Nephron (organoid): ENCODE measurements at regions not wholly inside any gene's neighbourhood (a gene's known extent, or its start where the extent isn't known, plus 50 kb on each side); places are given as distances from the start of the nearest gene placed in this dataset.

Experiments
- H3K27ac Mint-ChIP-seq, 3 experiments: 2 replicates each; pipeline ENCODE4 v1.8.0; 2020; ENCODE audit warnings: mixed read lengths in 3 of 3, mild to moderate bottlenecking in 2 of 3, moderate library complexity in 1 of 3
- H3K27me3 Mint-ChIP-seq: 2 replicates; pipeline ENCODE4 v1.8.0; 2021; ENCODE audit warnings: low read depth, mild to moderate bottlenecking, moderate library complexity, mixed read lengths
- H3K36me3 Mint-ChIP-seq: 2 replicates; pipeline ENCODE4 v1.8.0; 2020; ENCODE audit warnings: low read depth, mixed read lengths
- H3K4me1 Mint-ChIP-seq: 2 replicates; pipeline ENCODE4 v1.8.0; 2020; ENCODE audit warnings: mixed read lengths
- H3K4me3 Mint-ChIP-seq, 3 experiments: 2 replicates each; pipeline ENCODE4 v1.8.0; 2020; ENCODE audit warnings: mild to moderate bottlenecking in 3 of 3, mixed read lengths in 3 of 3, moderate library complexity in 2 of 3
- H3K9me3 Mint-ChIP-seq: 2 replicates; pipeline ENCODE4 v1.8.0; 2020; ENCODE audit warnings: mixed read lengths
- TF ChIP-seq, protein P1 (sequence below), 3 experiments: fragments of 200-600 bp; sonication (generic); IDR thresholded peaks; one replicate each; pipeline ENCODE4 v1.5.0; 2021; ENCODE audit warnings: antibody characterized with exemption in 3 of 3; ENCODE audit not compliant: unreplicated experiment in 3 of 3

DNA sequence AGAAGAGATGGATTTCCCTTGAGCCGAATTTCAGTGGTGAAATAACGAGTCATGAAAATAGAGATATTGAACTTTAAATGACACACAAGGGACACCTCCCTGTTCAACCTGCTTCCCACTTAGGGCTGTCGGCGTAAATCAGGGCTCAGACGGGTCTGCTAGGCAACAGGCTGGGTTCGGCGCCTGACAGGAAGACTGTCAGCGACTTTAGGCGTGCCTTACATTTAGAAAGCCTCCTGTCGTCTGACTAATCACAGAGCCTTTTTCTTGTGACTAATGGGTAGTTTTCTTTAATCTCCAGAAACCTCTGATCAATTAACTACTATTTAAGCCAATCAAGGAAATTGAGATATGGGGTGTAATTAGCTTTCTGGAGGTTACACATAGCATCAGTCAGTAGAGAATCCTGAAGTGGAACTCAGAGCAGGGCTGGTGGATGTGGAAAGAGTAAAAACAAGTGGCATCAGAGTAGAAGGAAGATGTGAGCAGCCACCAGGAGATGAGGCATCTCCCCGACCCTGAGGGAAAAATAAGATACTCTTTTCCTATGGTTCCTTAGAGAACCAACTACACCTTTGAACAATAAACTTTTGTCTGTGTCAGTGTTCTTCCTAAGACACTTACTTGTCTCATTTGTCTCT, 86.2 kb upstream of the HS3ST1 start:
- Mint-ChIP-seq H3K27me3 (peaks cover 6% of the 10 kb centered on the region), H3K36me3 (no peaks in the 10 kb centered on the region), H3K9me3 (no peaks in the 10 kb centered on the region), H3K4me3 (no peak overlapping the region), H3K4me1 (peaks cover 8% of the 10 kb centered on the region), H3K27ac (peak overlapping the region in 1 of 3 experiments; percentile 60)
- TF ChIP-seq, protein P1, sequence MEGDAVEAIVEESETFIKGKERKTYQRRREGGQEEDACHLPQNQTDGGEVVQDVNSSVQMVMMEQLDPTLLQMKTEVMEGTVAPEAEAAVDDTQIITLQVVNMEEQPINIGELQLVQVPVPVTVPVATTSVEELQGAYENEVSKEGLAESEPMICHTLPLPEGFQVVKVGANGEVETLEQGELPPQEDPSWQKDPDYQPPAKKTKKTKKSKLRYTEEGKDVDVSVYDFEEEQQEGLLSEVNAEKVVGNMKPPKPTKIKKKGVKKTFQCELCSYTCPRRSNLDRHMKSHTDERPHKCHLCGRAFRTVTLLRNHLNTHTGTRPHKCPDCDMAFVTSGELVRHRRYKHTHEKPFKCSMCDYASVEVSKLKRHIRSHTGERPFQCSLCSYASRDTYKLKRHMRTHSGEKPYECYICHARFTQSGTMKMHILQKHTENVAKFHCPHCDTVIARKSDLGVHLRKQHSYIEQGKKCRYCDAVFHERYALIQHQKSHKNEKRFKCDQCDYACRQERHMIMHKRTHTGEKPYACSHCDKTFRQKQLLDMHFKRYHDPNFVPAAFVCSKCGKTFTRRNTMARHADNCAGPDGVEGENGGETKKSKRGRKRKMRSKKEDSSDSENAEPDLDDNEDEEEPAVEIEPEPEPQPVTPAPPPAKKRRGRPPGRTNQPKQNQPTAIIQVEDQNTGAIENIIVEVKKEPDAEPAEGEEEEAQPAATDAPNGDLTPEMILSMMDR (IDR thresholded peaks at IDR 0.05; ENCODE audit: unreplicated experiment in 3 of 3) = no peak

DNA sequence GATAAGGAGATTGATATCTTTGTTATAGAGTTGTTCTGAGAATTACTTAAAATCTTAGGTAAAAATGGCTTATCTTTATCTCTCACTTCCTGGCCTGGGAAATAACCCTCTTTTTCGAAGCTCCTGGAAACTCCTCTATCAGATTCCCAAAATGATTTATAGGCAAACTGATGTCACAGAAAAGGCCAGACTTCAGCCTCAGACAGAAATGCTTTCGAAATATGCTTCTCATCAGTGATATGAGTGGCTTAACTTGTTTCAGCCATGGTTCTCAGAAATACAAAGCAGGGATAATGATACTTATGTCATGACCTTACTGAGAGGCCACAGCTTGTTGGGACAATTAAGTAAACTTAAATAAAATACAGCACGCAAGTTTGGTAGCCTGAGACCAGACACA, 85.3 kb upstream of the HS3ST1 start:
- Mint-ChIP-seq H3K27me3 (peaks cover 10% of the 10 kb centered on the region), H3K4me3 (no peak overlapping the region), H3K27ac (peak overlapping the region in 1 of 3 experiments; percentile 60), H3K9me3 (no peaks in the 10 kb centered on the region), H3K4me1 (peaks cover 8% of the 10 kb centered on the region), H3K36me3 (no peaks in the 10 kb centered on the region)
- TF ChIP-seq, protein P1 (IDR thresholded peaks at IDR 0.05; ENCODE audit: unreplicated experiment in 3 of 3) = no peak

DNA sequence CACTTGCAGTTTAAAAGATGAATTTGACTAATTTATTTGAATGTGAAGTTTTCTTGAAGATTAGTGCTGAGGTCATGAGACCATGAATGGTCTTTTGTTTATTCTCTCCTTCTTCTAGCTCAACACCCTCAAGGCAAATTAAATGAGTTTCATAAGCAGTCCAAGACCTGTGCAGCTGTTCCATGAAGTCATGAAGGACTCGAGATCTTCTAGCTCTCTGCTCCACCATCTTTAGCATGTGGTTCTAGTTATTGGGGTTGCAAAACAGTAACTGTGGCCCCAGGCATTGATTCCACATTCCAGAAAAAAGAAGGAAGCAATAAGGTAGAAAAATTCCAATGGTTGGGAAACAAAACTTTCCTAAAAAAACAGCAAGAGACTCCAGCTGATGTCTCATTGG, 84.2 kb upstream of the HS3ST1 start:
- peaks cover 10% of the 10 kb centered on the region for H3K27me3 Mint-ChIP-seq
- peaks cover 8% of the 10 kb centered on the region for H3K4me1 Mint-ChIP-seq
- H3K9me3 Mint-ChIP-seq = no peaks in the 10 kb centered on the region

DNA sequence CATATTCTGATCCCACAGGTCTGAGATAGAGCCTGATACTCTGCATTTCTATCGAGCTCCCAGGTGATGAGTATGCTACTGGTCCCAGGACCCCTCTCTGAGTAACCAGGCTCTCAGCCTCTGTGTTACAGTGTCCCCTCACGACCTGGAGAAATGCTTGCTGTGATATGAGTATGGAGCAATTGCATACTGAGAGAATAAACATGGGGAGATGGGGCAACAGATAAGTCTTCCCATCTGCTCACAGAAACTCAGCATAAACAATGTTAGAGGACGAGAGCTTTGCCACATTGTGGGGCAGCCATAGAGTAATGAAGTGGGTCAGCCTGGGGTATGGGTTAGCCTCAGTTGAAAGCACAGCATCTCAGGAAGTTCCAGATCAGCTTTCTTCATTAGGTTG, 82.6 kb upstream of the HS3ST1 start:
- Mint-ChIP-seq H3K4me3 (no peak overlapping the region), H3K27ac (no peak overlapping the region), H3K36me3 (no peaks in the 10 kb centered on the region), H3K27me3 (peaks cover 10% of the 10 kb centered on the region), H3K9me3 (no peaks in the 10 kb centered on the region), H3K4me1 (peaks cover 8% of the 10 kb centered on the region)
- TF ChIP-seq, protein P1 (IDR thresholded peaks at IDR 0.05; ENCODE audit: unreplicated experiment in 3 of 3) = no peak

More for the DNA sequence above, 84.2 kb upstream of the HS3ST1 start:
- Mint-ChIP-seq H3K36me3 (no peaks in the 10 kb centered on the region), H3K27ac (no peak overlapping the region), H3K4me3 (no peak overlapping the region)
- TF ChIP-seq, protein P1 (IDR thresholded peaks at IDR 0.05; ENCODE audit: unreplicated experiment in 3 of 3) = no peak

DNA sequence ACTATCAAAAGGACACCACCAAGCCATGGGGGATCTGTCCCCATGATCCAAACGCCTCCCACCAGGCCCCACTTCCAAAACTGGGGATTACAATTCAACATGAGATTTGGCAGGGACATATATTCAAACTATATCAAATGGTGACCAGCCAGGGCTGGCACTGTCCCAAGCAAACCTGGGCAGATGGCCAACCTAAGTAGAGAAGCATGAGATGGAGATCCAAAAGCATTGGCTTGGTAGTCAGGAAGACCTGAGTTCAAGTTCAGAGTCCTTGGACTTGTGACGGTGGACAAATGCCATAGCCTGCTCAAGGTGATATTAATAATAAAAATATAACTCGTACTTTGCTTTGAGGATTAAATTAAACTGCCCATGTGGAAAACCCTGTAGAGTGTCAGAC, 79.2 kb upstream of the HS3ST1 start:
- H3K4me1 Mint-ChIP-seq = peaks cover 1% of the 10 kb centered on the region
- TF ChIP-seq, protein P1 (IDR thresholded peaks at IDR 0.05; ENCODE audit: unreplicated experiment in 3 of 3) = no peak

DNA sequence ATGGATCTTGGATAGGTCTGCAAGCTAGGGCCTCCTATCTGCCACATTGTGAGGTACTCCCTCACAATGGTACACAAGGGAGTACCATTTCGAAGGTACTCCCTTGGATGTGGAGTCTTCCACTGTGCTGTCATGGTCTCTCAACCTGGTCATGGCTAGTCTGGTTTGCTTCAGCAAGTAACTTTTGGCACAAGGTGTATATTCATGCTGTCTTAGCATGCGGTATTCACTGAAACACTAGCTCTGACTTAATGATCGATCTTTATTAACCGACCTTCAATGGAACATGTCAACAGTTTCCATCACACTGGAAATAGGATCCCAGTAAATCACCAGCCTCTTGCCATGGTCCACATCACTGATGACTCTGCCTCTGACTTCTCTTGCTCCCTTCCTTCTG, 77.5 kb upstream of the HS3ST1 start:
- H3K9me3 Mint-ChIP-seq = no peaks in the 10 kb centered on the region
- no peaks in the 10 kb centered on the region for H3K36me3 Mint-ChIP-seq
- TF ChIP-seq, protein P1 (IDR thresholded peaks at IDR 0.05; ENCODE audit: unreplicated experiment in 3 of 3) = no peak
- no peaks in the 10 kb centered on the region for H3K4me1 Mint-ChIP-seq
- no peak overlapping the region for H3K4me3 Mint-ChIP-seq
- peaks cover 4% of the 10 kb centered on the region for H3K27me3 Mint-ChIP-seq
- no peak overlapping the region for H3K27ac Mint-ChIP-seq

More for the DNA sequence above, 79.2 kb upstream of the HS3ST1 start:
- Mint-ChIP-seq H3K4me3 (no peak overlapping the region), H3K36me3 (no peaks in the 10 kb centered on the region), H3K9me3 (no peaks in the 10 kb centered on the region), H3K27ac (no peak overlapping the region), H3K27me3 (peaks cover 4% of the 10 kb centered on the region)
